ENCODE measurements at regions not wholly inside any gene's neighbourhood (a gene's known extent, or its start where the extent isn't known, plus 50 kb on each side); places are given as distances from the start of the nearest gene placed in this dataset.

- TF ChIP-seq ZBTB7A (IDR thresholded peaks at IDR 0.05; ENCODE audit: low read depth) (no peak), MAX (IDR thresholded peaks at IDR 0.05) (no peak), EP300 (IDR thresholded peaks at IDR 0.05; ENCODE audit: borderline replicate concordance) (no peak), YY1 (IDR thresholded peaks at IDR 0.05; ENCODE audit: low read depth) (no peak), TCF12 (IDR thresholded peaks at IDR 0.05; ENCODE audit: low read depth) (no peak), TAF1 (IDR thresholded peaks at IDR 0.05; ENCODE audit: low read depth) (no peak), CREB1 (IDR thresholded peaks at IDR 0.05; ENCODE audit: low read depth) (no peak), FOXM1 (IDR thresholded peaks at IDR 0.05; ENCODE audit: borderline replicate concordance, low read depth) (no peak), RAD21 (IDR thresholded peaks at IDR 0.05; ENCODE audit: low read depth) (no peak), REST (IDR thresholded peaks at IDR 0.05; ENCODE audit: low read depth) (no peak), CEBPB (IDR thresholded peaks at IDR 0.05) (no peak), USF1 (IDR thresholded peaks at IDR 0.05) (no peak), EGR1 (IDR thresholded peaks at IDR 0.05) (no peak)
These were observed 525.0 kb upstream of the SEMA3D start for GRCh38 chr7:85711894-85712293.

Measured in Ishikawa (cell line).